ENCODE measurements at regions not wholly inside any gene's neighbourhood (a gene's known extent, or its start where the extent isn't known, plus 50 kb on each side); places are given as distances from the start of the nearest gene placed in this dataset.

DNA sequence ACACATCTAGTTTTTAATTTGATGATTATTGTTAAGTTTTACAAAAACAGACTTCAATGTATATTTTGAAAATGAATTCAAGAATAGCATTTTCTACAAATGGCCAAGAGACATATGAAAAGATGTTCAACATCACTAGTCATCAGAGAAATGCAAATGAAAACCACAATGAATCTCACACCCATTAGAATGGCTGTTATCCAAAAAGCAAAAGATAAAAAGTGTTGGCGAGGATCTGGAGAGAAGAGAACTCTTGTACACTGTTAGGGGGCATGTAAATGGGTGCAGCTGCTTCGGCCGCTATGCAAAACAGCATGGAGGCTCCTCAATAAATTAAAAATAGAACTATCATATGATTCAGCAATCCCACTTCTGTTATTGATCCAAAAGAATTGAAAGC, 185.8 kb upstream of the CCN2 start:
- TF ChIP-seq, protein P1, sequence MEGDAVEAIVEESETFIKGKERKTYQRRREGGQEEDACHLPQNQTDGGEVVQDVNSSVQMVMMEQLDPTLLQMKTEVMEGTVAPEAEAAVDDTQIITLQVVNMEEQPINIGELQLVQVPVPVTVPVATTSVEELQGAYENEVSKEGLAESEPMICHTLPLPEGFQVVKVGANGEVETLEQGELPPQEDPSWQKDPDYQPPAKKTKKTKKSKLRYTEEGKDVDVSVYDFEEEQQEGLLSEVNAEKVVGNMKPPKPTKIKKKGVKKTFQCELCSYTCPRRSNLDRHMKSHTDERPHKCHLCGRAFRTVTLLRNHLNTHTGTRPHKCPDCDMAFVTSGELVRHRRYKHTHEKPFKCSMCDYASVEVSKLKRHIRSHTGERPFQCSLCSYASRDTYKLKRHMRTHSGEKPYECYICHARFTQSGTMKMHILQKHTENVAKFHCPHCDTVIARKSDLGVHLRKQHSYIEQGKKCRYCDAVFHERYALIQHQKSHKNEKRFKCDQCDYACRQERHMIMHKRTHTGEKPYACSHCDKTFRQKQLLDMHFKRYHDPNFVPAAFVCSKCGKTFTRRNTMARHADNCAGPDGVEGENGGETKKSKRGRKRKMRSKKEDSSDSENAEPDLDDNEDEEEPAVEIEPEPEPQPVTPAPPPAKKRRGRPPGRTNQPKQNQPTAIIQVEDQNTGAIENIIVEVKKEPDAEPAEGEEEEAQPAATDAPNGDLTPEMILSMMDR (IDR thresholded peaks at IDR 0.05) = no peak
- no peak for TF ChIP-seq POLR2A (IDR thresholded peaks at IDR 0.05)
